T-cell (primary cell): ENCODE measurements at regions not wholly inside any gene's neighbourhood (a gene's known extent, or its start where the extent isn't known, plus 50 kb on each side); places are given as distances from the start of the nearest gene placed in this dataset.

Experiments
- ATAC-seq, 4 experiments: fragments of 200-7000 bp in 3 of 4; fragments of 150-1000 bp in 1 of 4; cut with Tn5 transposase; replicated peaks in 1 of 4; 1 replicate in 3 of 4; 2 replicates in 1 of 4; pipeline ENCODE4 v1.10.0; 2021; ENCODE audit warnings: moderate library complexity in 3 of 4, mild to moderate bottlenecking in 2 of 4, moderate number of reproducible peaks in 1 of 4
- CTCF ChIA-PET, 2 donors: fragments of 300-600 bp; sonication (Branson Sonifier 250); formaldehyde crosslinking; loops; one replicate each; lab custom pipeline; 2022; ENCODE audit warnings: antibody characterized with exemption in 2 of 2; lab: Charles Lee
- POLR2A ChIA-PET, 2 donors: fragments of 300-600 bp; sonication (Branson Sonifier 250); formaldehyde crosslinking; loops; one replicate each; lab custom pipeline; 2022; ENCODE audit warnings: antibody characterized with exemption in 2 of 2; lab: Charles Lee
- DNase-seq, 35 experiments: peaks; one replicate each; pipeline versions ENCODE4 v3.0.0 to v3.0.0-alpha.2; 2013 to 2023
- H3K27ac ChIP-seq: one replicate; pipeline ENCODE4 v1.5.1; 2013; ENCODE audit warnings: low read length
- H3K27me3 ChIP-seq, 2 experiments: replicated peaks in 1 of 2; 1 replicate in 1 of 2; 2 replicates in 1 of 2; pipeline versions ENCODE4 v1.6.1 to v1.7.0; 2013; ENCODE audit warnings: low read length in 1 of 2, mixed read lengths in 1 of 2; ENCODE audit not compliant: control insufficient read depth in 2 of 2, insufficient read depth in 2 of 2; ENCODE audit errors: extremely low read depth in 1 of 2
- H3K36me3 ChIP-seq, 2 donors: 1 replicate in 1 of 2; 2 replicates in 1 of 2; pipeline versions ENCODE4 v1.6.1 to v1.7.0; 2013; ENCODE audit warnings: low read length in 1 of 2; ENCODE audit not compliant: control insufficient read depth in 2 of 2, insufficient read depth in 1 of 2; ENCODE audit errors: extremely low read depth in 1 of 2
- H3K4me1 ChIP-seq, 2 experiments: 1 replicate in 1 of 2; 2 replicates in 1 of 2; pipeline versions ENCODE4 v1.6.1 to v1.7.0; 2013; ENCODE audit warnings: low read length in 2 of 2, mixed read lengths in 1 of 2; ENCODE audit not compliant: insufficient read depth in 2 of 2, control insufficient read depth in 1 of 2; ENCODE audit errors: extremely low read depth in 1 of 2
- H3K4me3 ChIP-seq, 2 donors: 1 replicate in 1 of 2; 2 replicates in 1 of 2; pipeline versions ENCODE4 v1.5.1 to v1.7.0; 2013; ENCODE audit warnings: mild to moderate bottlenecking in 2 of 2, low read length in 1 of 2, moderate library complexity in 1 of 2; ENCODE audit not compliant: control insufficient read depth in 1 of 2; ENCODE audit errors: extremely low read depth in 1 of 2
- H3K9me3 ChIP-seq: 2 replicates; pipeline ENCODE4 v1.7.0; 2013
- H3K27ac Mint-ChIP-seq, 2 donors: one replicate each; pipeline ENCODE4 v1.8.0; 2020 to 2021; ENCODE audit warnings: mild to moderate bottlenecking in 2 of 2, mixed read lengths in 2 of 2
- H3K27me3 Mint-ChIP-seq, 2 donors: one replicate each; pipeline ENCODE4 v1.8.0; 2021 to 2022; ENCODE audit warnings: mixed read lengths in 2 of 2
- H3K36me3 Mint-ChIP-seq: one replicate; pipeline ENCODE4 v1.8.0; 2021; ENCODE audit warnings: mixed read lengths
- H3K4me1 Mint-ChIP-seq, 3 donors: one replicate each; pipeline ENCODE4 v1.8.0; 2020 to 2022; ENCODE audit warnings: mixed read lengths in 3 of 3, mild to moderate bottlenecking in 1 of 3
- H3K4me3 Mint-ChIP-seq, 3 donors: one replicate each; pipeline ENCODE4 v1.8.0; 2020 to 2022; ENCODE audit warnings: mild to moderate bottlenecking in 3 of 3, mixed read lengths in 3 of 3, moderate library complexity in 3 of 3
- H3K9me3 Mint-ChIP-seq, 3 donors: one replicate each; pipeline ENCODE4 v1.8.0; 2020 to 2022; ENCODE audit warnings: mixed read lengths in 3 of 3
- WGBS: methylation state at CpG from one replicate; pipeline ENCODE4 v1.1.5; 2013; ENCODE audit warnings: missing lambda C conversion rate; ENCODE audit not compliant: insufficient coverage; 5-methylcytosine and 5-hydroxymethylcytosine counted together

GRCh38 chr11:92342886-92343285 is 118.3 kb downstream of the FAT3 start:
- no peaks in the 10 kb centered on the region for H3K27me3 Mint-ChIP-seq
- DNase-seq (no peak), ATAC-seq (no peak)
- CTCF ChIA-PET: no interaction called here
- Histone ChIP-seq H3K4me1 (no peaks in the 10 kb centered on the region), H3K27me3 (no peaks in the 10 kb centered on the region), H3K36me3 (no peaks in the 10 kb centered on the region), H3K27ac (no peak overlapping the region), H3K9me3 (no peaks in the 10 kb centered on the region), H3K4me3 (no peak overlapping the region)
- H3K36me3 Mint-ChIP-seq: no peaks in the 10 kb centered on the region
- H3K27ac Mint-ChIP-seq: no peak overlapping the region
- WGBS: no CpG with 5 or more reads among the region's 3 CpGs
- no peaks in the 10 kb centered on the region for H3K4me1 Mint-ChIP-seq
- peaks cover 0 to 16% (median 5%) of the 10 kb centered on the region in 3 donors for H3K9me3 Mint-ChIP-seq
- POLR2A ChIA-PET: interaction anchor here in 1 of 2 donors (0.7 kb wide), 1 partner anchor 32 kb away, joined by 3 read pairs; no protein-coding TSS in a partner anchor
- H3K4me3 Mint-ChIP-seq: no peak overlapping the region

- no peak overlapping the region for H3K27ac Mint-ChIP-seq
These were observed 121.6 kb downstream of the FAT3 start for GRCh38 chr11:92346220-92346619.

GRCh38 chr11:92347454-92347853 is 122.8 kb downstream of the FAT3 start:
- H3K27me3 Mint-ChIP-seq: no peaks in the 10 kb centered on the region
- H3K9me3 Mint-ChIP-seq: peaks cover 0 to 10% (median 3%) of the 10 kb centered on the region in 3 donors
- no peak overlapping the region for H3K4me3 ChIP-seq
- no peak overlapping the region for H3K27ac ChIP-seq
- DNase-seq (no peak), ATAC-seq (no peak)
- H3K27me3 ChIP-seq: no peaks in the 10 kb centered on the region
- H3K4me1 ChIP-seq: no peaks in the 10 kb centered on the region
- H3K4me3 Mint-ChIP-seq: no peak overlapping the region
- H3K9me3 ChIP-seq: no peaks in the 10 kb centered on the region
- no peaks in the 10 kb centered on the region for H3K4me1 Mint-ChIP-seq
- no CpG with 5 or more reads among the region's 1 CpG for WGBS
- CTCF ChIA-PET: no interaction called here
- no peaks in the 10 kb centered on the region for H3K36me3 ChIP-seq
- POLR2A ChIA-PET: no interaction called here
- no peak overlapping the region for H3K27ac Mint-ChIP-seq
- no peaks in the 10 kb centered on the region for H3K36me3 Mint-ChIP-seq

More at GRCh38 chr11:92346220-92346619, 121.6 kb downstream of the FAT3 start:
- H3K27ac ChIP-seq: no peak overlapping the region
- no peaks in the 10 kb centered on the region for H3K9me3 ChIP-seq
- WGBS: 73% methylated on average over 2 of the region's 4 CpGs
- ChIA-PET POLR2A (no interaction called here), CTCF (no interaction called here)
- ATAC-seq (no peak), DNase-seq (no peak)
- Mint-ChIP-seq H3K9me3 (peaks cover 0 to 12% (median 3%) of the 10 kb centered on the region in 3 donors), H3K27me3 (no peaks in the 10 kb centered on the region), H3K4me3 (no peak overlapping the region), H3K4me1 (no peaks in the 10 kb centered on the region), H3K36me3 (no peaks in the 10 kb centered on the region)
- no peaks in the 10 kb centered on the region for H3K27me3 ChIP-seq
- no peak overlapping the region for H3K4me3 ChIP-seq
- H3K36me3 ChIP-seq: no peaks in the 10 kb centered on the region
- no peaks in the 10 kb centered on the region for H3K4me1 ChIP-seq

GRCh38 chr11:92349486-92350156 is 125.0 kb downstream of the FAT3 start:
- H3K4me3 Mint-ChIP-seq: no peak overlapping the region

GRCh38 chr11:92357344-92357743 is 132.7 kb downstream of the FAT3 start:
- Histone ChIP-seq H3K9me3 (no peaks in the 10 kb centered on the region), H3K4me3 (no peak overlapping the region), H3K27ac (no peak overlapping the region), H3K27me3 (no peaks in the 10 kb centered on the region), H3K36me3 (no peaks in the 10 kb centered on the region), H3K4me1 (no peaks in the 10 kb centered on the region)
- peaks cover 0 to 6% (median 4%) of the 10 kb centered on the region in 3 donors for H3K9me3 Mint-ChIP-seq
- ATAC-seq (no peak), DNase-seq (no peak)
- no peaks in the 10 kb centered on the region for H3K4me1 Mint-ChIP-seq
- no peak overlapping the region for H3K27ac Mint-ChIP-seq
- CTCF ChIA-PET: no interaction called here
- POLR2A ChIA-PET: no interaction called here
- no peak overlapping the region for H3K4me3 Mint-ChIP-seq
- no peaks in the 10 kb centered on the region for H3K27me3 Mint-ChIP-seq
- H3K36me3 Mint-ChIP-seq: no peaks in the 10 kb centered on the region

More at GRCh38 chr11:92349486-92350156, 125.0 kb downstream of the FAT3 start:
- H3K9me3 Mint-ChIP-seq: peaks cover 4 to 9% (median 6%) of the 10 kb centered on the region in 3 donors
- Histone ChIP-seq H3K4me3 (no peak overlapping the region), H3K4me1 (no peaks in the 10 kb centered on the region), H3K27me3 (no peaks in the 10 kb centered on the region), H3K9me3 (no peaks in the 10 kb centered on the region), H3K36me3 (no peaks in the 10 kb centered on the region), H3K27ac (no peak overlapping the region)
- no peak overlapping the region for H3K27ac Mint-ChIP-seq
- ATAC-seq: no peak
- ChIA-PET CTCF (no interaction called here), POLR2A (interaction anchor here in 1 of 2 donors (0.5 kb wide), 1 partner anchor 73 kb away, joined by 4 read pairs; no protein-coding TSS in a partner anchor)
- no peaks in the 10 kb centered on the region for H3K4me1 Mint-ChIP-seq
- no peaks in the 10 kb centered on the region for H3K27me3 Mint-ChIP-seq
- DNase-seq: no peak
- no peaks in the 10 kb centered on the region for H3K36me3 Mint-ChIP-seq
- 55% methylated on average over 3 of the region's 4 CpGs for WGBS

GRCh38 chr11:92357841-92358240 is 133.2 kb downstream of the FAT3 start:
- H3K4me3 ChIP-seq: no peak overlapping the region
- Mint-ChIP-seq H3K36me3 (no peaks in the 10 kb centered on the region), H3K4me1 (no peaks in the 10 kb centered on the region), H3K27ac (no peak overlapping the region), H3K27me3 (no peaks in the 10 kb centered on the region), H3K4me3 (no peak overlapping the region), H3K9me3 (peaks cover 0 to 4% (median 4%) of the 10 kb centered on the region in 3 donors)
- ATAC-seq (no peak), DNase-seq (no peak)
- H3K27me3 ChIP-seq: no peaks in the 10 kb centered on the region
- WGBS: no CpG with 5 or more reads among the region's 2 CpGs
- ChIA-PET CTCF (no interaction called here), POLR2A (no interaction called here)
- H3K9me3 ChIP-seq: no peaks in the 10 kb centered on the region
- no peaks in the 10 kb centered on the region for H3K36me3 ChIP-seq
- H3K4me1 ChIP-seq: no peaks in the 10 kb centered on the region
- H3K27ac ChIP-seq: no peak overlapping the region
